Muscle layer of colon (tissue), 2 donors: ENCODE measurements at regions not wholly inside any gene's neighbourhood (a gene's known extent, or its start where the extent isn't known, plus 50 kb on each side); places are given as distances from the start of the nearest gene placed in this dataset.
"Not testable (repeated sequence)": the region's sequence is repeated elsewhere in the genome, so short reads cannot be mapped to it uniquely, and the experiment has no call there.

Source experiments
- H3K27ac ChIP-seq: one replicate; pipeline ENCODE4 v1.7.0; 2013; ENCODE audit warnings: low read depth, mild to moderate bottlenecking, low read length, moderate library complexity
- H3K27me3 ChIP-seq, 2 donors: one replicate each; pipeline ENCODE4 v1.7.0; 2013; ENCODE audit warnings: low read length in 2 of 2, mild to moderate bottlenecking in 2 of 2; ENCODE audit not compliant: insufficient read depth in 2 of 2, control insufficient read depth in 1 of 2
- H3K36me3 ChIP-seq: one replicate; pipeline ENCODE4 v1.7.0; 2013; ENCODE audit warnings: mild to moderate bottlenecking, low read length; ENCODE audit not compliant: insufficient read depth
- H3K4me1 ChIP-seq: one replicate; pipeline ENCODE4 v1.7.0; 2013; ENCODE audit warnings: mild to moderate bottlenecking, low read length; ENCODE audit not compliant: insufficient read depth
- H3K4me3 ChIP-seq, 2 donors: one replicate each; pipeline ENCODE4 v1.7.0; 2013; ENCODE audit warnings: low read length in 2 of 2, low read depth in 1 of 2, mild to moderate bottlenecking in 1 of 2, moderate library complexity in 1 of 2
- H3K9ac ChIP-seq: one replicate; pipeline ENCODE4 v1.7.0; 2013; ENCODE audit warnings: low read length
- H3K9me3 ChIP-seq: one replicate; pipeline ENCODE4 v1.7.0; 2013; ENCODE audit warnings: mild to moderate bottlenecking, low read length
- donor health status: abdominal sarcoma.
- donor health status: Adenocarcinoma of cecum.

GRCh38 chr3:82378392-82378791 lies 616.9 kb upstream of the GBE1 start:
- H3K36me3 ChIP-seq = no peaks in the 10 kb centered on the region
- no peak overlapping the region for H3K4me3 ChIP-seq
- no peak overlapping the region for H3K27ac ChIP-seq
- H3K9me3 ChIP-seq = no peaks in the 10 kb centered on the region
- H3K4me1 ChIP-seq = no peaks in the 10 kb centered on the region
- no peak overlapping the region for H3K9ac ChIP-seq
- no peaks in the 10 kb centered on the region for H3K27me3 ChIP-seq

- no peaks in the 10 kb centered on the region for H3K4me1 ChIP-seq
- H3K27ac ChIP-seq = no peak overlapping the region
- no peaks in the 10 kb centered on the region for H3K9me3 ChIP-seq
- no peak overlapping the region for H3K4me3 ChIP-seq
- no peak overlapping the region for H3K9ac ChIP-seq
- H3K36me3 ChIP-seq = no peaks in the 10 kb centered on the region
- H3K27me3 ChIP-seq = no peaks in the 10 kb centered on the region
These were observed 615.4 kb upstream of the GBE1 start for GRCh38 chr3:82376883-82377282.

- H3K27ac ChIP-seq, H3K4me3 ChIP-seq: not testable (repeated sequence)
These were observed 612.4 kb upstream of the GBE1 start for GRCh38 chr3:82373833-82374232.

DNA sequence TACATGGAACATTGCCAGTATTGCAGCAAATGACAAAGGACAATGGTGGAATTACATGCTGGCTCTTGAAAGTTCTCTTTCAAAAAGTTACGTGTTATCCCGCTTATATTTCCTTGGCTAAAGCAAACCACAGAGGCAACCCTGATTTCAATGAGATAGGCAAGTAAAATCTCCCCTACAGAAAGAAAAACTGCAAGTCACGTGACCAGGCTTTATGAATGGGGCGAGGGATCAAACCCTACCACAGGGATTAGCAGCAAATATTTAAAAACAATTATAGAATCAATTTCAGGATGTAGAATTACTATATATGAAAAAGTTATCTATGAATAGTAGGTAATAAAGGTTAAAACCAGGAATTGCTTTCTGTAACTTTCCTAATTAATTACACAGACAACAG lies 603.4 kb upstream of the GBE1 start:
- no peak overlapping the region for H3K27ac ChIP-seq
- no peaks in the 10 kb centered on the region for H3K36me3 ChIP-seq
- H3K4me1 ChIP-seq = no peaks in the 10 kb centered on the region
- H3K4me3 ChIP-seq = no peak overlapping the region
- H3K9me3 ChIP-seq = no peaks in the 10 kb centered on the region
- no peaks in the 10 kb centered on the region for H3K27me3 ChIP-seq
- H3K9ac ChIP-seq = no peak overlapping the region

More at GRCh38 chr3:82373833-82374232, 612.4 kb upstream of the GBE1 start:
- not testable (repeated sequence) for H3K9me3 ChIP-seq, H3K36me3 ChIP-seq, H3K4me1 ChIP-seq, H3K9ac ChIP-seq, H3K27me3 ChIP-seq

DNA sequence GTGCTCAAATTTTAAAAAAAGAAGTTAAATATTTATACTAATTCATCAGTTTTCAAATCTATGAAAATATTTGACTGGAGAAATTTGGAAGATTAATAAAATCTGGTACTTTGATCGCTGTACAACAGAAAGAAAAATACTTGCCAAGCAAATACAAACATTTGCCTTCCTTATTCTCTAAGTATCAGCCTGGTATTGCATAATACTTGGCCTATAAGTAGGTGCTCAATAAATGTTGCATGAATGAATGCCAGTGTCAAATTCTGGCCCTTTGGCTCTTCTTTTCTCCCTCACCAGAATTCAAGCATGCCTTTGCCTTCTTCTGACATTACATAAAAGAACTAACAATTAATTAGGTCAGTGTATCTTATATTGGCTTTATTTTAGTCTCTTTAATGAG lies 601.7 kb upstream of the GBE1 start:
- H3K27ac ChIP-seq = no peak overlapping the region
- no peaks in the 10 kb centered on the region for H3K27me3 ChIP-seq
- H3K4me3 ChIP-seq = no peak overlapping the region
- no peaks in the 10 kb centered on the region for H3K36me3 ChIP-seq
- H3K9me3 ChIP-seq = no peaks in the 10 kb centered on the region
- no peaks in the 10 kb centered on the region for H3K4me1 ChIP-seq
- no peak overlapping the region for H3K9ac ChIP-seq

DNA sequence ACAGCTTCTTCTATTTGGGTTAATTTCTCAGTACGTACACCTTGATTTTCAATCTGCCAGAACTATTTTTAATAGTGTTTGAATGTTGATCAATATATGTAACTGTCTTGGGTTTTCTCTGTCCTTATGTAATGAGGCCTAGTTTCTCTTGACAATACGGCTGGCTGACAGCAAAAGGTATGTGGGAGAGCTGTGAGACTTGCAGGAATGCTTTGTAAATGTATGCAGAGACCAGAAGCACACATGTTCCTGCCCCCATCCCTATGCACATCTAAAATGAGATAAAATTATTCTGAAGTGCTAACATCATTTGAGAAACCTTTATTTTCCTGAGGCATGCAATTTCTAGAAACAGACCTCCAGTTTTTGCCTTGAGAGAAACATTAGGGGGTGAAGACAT lies 593.8 kb upstream of the GBE1 start:
- Histone ChIP-seq H3K27ac (no peak overlapping the region), H3K4me1 (no peaks in the 10 kb centered on the region), H3K9ac (no peak overlapping the region), H3K4me3 (no peak overlapping the region), H3K9me3 (no peaks in the 10 kb centered on the region), H3K36me3 (no peaks in the 10 kb centered on the region), H3K27me3 (no peaks in the 10 kb centered on the region)

GRCh38 chr3:82354228-82354627 lies 592.8 kb upstream of the GBE1 start:
- H3K9me3 ChIP-seq = no peaks in the 10 kb centered on the region
- no peak overlapping the region for H3K4me3 ChIP-seq
- H3K4me1 ChIP-seq = no peaks in the 10 kb centered on the region
- H3K27ac ChIP-seq = no peak overlapping the region
- no peak overlapping the region for H3K9ac ChIP-seq
- H3K27me3 ChIP-seq = no peaks in the 10 kb centered on the region
- no peaks in the 10 kb centered on the region for H3K36me3 ChIP-seq

- Histone ChIP-seq H3K27ac (no peak overlapping the region), H3K9me3 (no peaks in the 10 kb centered on the region)
These were observed 592.1 kb upstream of the GBE1 start for GRCh38 chr3:82353306-82354171.

DNA sequence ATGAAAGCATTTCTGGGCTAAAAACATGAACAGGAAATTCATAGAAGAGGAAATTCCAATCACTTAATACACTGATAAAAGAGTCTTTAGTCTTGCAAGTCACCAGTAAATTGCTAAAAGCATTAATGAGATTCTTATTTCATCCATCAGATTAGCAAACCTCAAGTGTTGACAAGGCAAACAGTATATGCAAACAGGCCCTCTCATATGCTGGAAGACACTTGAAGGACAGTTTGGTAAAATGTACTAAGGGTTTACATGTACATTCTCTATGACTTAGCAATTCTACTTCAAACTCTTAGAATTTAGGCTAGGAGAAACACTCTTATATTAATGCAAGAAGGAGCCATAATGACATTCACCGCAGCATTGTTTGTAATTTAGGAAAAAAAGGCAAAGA lies 586.1 kb upstream of the GBE1 start:
- no peaks in the 10 kb centered on the region for H3K9me3 ChIP-seq
- no peaks in the 10 kb centered on the region for H3K27me3 ChIP-seq
- no peak overlapping the region for H3K27ac ChIP-seq
- H3K4me3 ChIP-seq = no peak overlapping the region
- no peaks in the 10 kb centered on the region for H3K36me3 ChIP-seq
- no peak overlapping the region for H3K9ac ChIP-seq
- H3K4me1 ChIP-seq = no peaks in the 10 kb centered on the region

More at GRCh38 chr3:82353306-82354171, 592.1 kb upstream of the GBE1 start:
- Histone ChIP-seq H3K9ac (no peak overlapping the region), H3K4me1 (no peaks in the 10 kb centered on the region), H3K4me3 (no peak overlapping the region), H3K36me3 (no peaks in the 10 kb centered on the region), H3K27me3 (no peaks in the 10 kb centered on the region)

GRCh38 chr3:82342521-82342920 lies 581.1 kb upstream of the GBE1 start:
- H3K27me3 ChIP-seq = no peaks in the 10 kb centered on the region
- no peak overlapping the region for H3K9ac ChIP-seq
- H3K4me1 ChIP-seq = no peaks in the 10 kb centered on the region
- H3K27ac ChIP-seq = no peak overlapping the region
- H3K4me3 ChIP-seq = no peak overlapping the region
- no peaks in the 10 kb centered on the region for H3K36me3 ChIP-seq
- no peaks in the 10 kb centered on the region for H3K9me3 ChIP-seq

DNA sequence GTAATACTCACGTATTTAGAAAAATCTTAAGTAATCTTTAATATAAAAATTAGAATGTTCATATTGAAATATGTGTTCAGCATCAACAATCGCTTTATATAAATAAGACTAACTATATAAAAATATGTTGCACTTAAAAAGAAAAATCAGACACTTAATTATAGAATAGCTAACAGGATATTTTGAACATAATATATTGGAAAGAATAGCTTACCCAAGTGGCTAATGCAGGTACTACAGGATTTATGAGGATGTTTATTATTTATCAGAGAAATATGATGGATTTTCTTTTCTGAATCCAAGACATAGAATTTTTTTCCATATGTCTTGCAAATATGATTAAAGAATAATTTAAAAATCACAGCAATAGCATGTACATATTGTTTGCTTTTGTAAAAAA lies 567.9 kb upstream of the GBE1 start:
- no peaks in the 10 kb centered on the region for H3K4me1 ChIP-seq
- no peaks in the 10 kb centered on the region for H3K27me3 ChIP-seq
- no peak overlapping the region for H3K27ac ChIP-seq
- H3K9me3 ChIP-seq = no peaks in the 10 kb centered on the region
- no peak overlapping the region for H3K9ac ChIP-seq
- no peaks in the 10 kb centered on the region for H3K36me3 ChIP-seq
- H3K4me3 ChIP-seq = no peak overlapping the region

DNA sequence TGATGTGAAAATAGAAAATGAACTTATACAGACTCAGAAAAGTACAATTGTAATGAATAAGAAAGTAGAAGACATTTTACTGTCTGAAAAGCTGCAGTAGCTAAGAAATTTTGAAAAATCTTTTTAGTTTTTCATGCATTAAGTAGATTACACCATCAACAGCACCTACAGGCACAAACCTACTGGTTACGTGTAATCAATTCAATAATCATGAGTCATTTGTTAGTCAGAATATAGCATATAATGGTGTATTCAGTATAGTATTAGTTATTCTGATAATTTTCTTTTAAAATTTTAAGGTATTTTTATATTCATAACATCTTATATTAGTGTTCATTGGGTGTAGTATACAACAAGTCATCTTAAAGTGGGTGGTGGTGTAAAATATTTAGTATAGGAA lies 550.5 kb upstream of the GBE1 start:
- no peaks in the 10 kb centered on the region for H3K36me3 ChIP-seq
- no peak overlapping the region for H3K27ac ChIP-seq
- no peak overlapping the region for H3K9ac ChIP-seq
- no peaks in the 10 kb centered on the region for H3K9me3 ChIP-seq
- no peaks in the 10 kb centered on the region for H3K27me3 ChIP-seq
- H3K4me1 ChIP-seq = no peaks in the 10 kb centered on the region
- no peak overlapping the region for H3K4me3 ChIP-seq
